ENCODE measurements at regions not wholly inside any gene's neighbourhood (a gene's known extent, or its start where the extent isn't known, plus 50 kb on each side); places are given as distances from the start of the nearest gene placed in this dataset.

GRCh38 chr12:42815068-42815467, 225.5 kb upstream of the PRICKLE1 start:
- intact Hi-C loops (cut with micrococcal nuclease), result no loop called here
- peaks cover 0 to 6% (median 2%) of the 10 kb centered on the region in 7 donors for H3K9me3 Mint-ChIP-seq
- no peak for DNase-seq

GRCh38 chr12:42812871-42813270, 223.3 kb upstream of the PRICKLE1 start:
- Histone ChIP-seq H3K27me3 (ENCODE audit: control insufficient read depth in 2 of 2, insufficient read depth in 2 of 2, low read length in 2 of 2) (no peaks in the 10 kb centered on the region), H3K9ac (ENCODE audit: insufficient read depth, low read length, poor library complexity, severe bottlenecking) (no peak overlapping the region), H2AFZ (ENCODE audit: insufficient read depth, low read depth, low read length, poor library complexity, severe bottlenecking) (no peak overlapping the region), H3K4me2 (replicated peaks; ENCODE audit: extremely low read depth, low read length, poor library complexity, severe bottlenecking) (no peak overlapping the region), H3K36me3 (replicated peaks in 1 of 2; ENCODE audit: control insufficient read depth in 1 of 2, insufficient read depth in 2 of 2, low read length in 2 of 2) (no peaks in the 10 kb centered on the region), H3K27ac (ENCODE audit: low read depth in 1 of 2, low read length in 2 of 2) (no peak overlapping the region), H3K4me1 (ENCODE audit: control insufficient read depth in 1 of 2, insufficient read depth in 2 of 2, low read length in 2 of 2) (no peaks in the 10 kb centered on the region), H3K79me2 (ENCODE audit: insufficient read depth, low read length) (no peaks in the 10 kb centered on the region), H3K4me3 (replicated peaks in 1 of 3; ENCODE audit: low read depth in 2 of 3, low read length in 3 of 3) (no peak overlapping the region), H3K9me3 (replicated peaks in 1 of 2; ENCODE audit: control insufficient read depth in 1 of 2, insufficient read depth in 1 of 2, low read length in 2 of 2) (no peaks in the 10 kb centered on the region), H4K20me1 (ENCODE audit: insufficient read depth, low read length) (no peaks in the 10 kb centered on the region)
- no peak overlapping the region for H3K4me3 Mint-ChIP-seq
- intact Hi-C loops (cut with micrococcal nuclease), result no loop called here
- peaks cover 0 to 4% (median 2%) of the 10 kb centered on the region in 7 donors for H3K9me3 Mint-ChIP-seq
- no peak overlapping the region for H3K27ac Mint-ChIP-seq
- DNase-seq, result no peak
- no peaks in the 10 kb centered on the region for H3K27me3 Mint-ChIP-seq (ENCODE audit: low read depth in 3 of 3)
- no peaks in the 10 kb centered on the region for H3K36me3 Mint-ChIP-seq
- no peaks in the 10 kb centered on the region for H3K4me1 Mint-ChIP-seq
- TF ChIP-seq, protein P1, sequence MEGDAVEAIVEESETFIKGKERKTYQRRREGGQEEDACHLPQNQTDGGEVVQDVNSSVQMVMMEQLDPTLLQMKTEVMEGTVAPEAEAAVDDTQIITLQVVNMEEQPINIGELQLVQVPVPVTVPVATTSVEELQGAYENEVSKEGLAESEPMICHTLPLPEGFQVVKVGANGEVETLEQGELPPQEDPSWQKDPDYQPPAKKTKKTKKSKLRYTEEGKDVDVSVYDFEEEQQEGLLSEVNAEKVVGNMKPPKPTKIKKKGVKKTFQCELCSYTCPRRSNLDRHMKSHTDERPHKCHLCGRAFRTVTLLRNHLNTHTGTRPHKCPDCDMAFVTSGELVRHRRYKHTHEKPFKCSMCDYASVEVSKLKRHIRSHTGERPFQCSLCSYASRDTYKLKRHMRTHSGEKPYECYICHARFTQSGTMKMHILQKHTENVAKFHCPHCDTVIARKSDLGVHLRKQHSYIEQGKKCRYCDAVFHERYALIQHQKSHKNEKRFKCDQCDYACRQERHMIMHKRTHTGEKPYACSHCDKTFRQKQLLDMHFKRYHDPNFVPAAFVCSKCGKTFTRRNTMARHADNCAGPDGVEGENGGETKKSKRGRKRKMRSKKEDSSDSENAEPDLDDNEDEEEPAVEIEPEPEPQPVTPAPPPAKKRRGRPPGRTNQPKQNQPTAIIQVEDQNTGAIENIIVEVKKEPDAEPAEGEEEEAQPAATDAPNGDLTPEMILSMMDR (IDR thresholded peaks at IDR 0.05), result no peak
- 100% methylated on average over 2 of the region's 3 CpGs for WGBS (ENCODE audit: insufficient coverage)

More at GRCh38 chr12:42815068-42815467, 225.5 kb upstream of the PRICKLE1 start:
- Histone ChIP-seq H3K27me3 (ENCODE audit: control insufficient read depth in 2 of 2, insufficient read depth in 2 of 2, low read length in 2 of 2) (no peaks in the 10 kb centered on the region), H3K4me1 (ENCODE audit: control insufficient read depth in 1 of 2, insufficient read depth in 2 of 2, low read length in 2 of 2) (no peaks in the 10 kb centered on the region), H3K4me2 (replicated peaks; ENCODE audit: extremely low read depth, low read length, poor library complexity, severe bottlenecking) (no peak overlapping the region), H2AFZ (ENCODE audit: insufficient read depth, low read depth, low read length, poor library complexity, severe bottlenecking) (no peak overlapping the region), H3K79me2 (ENCODE audit: insufficient read depth, low read length) (no peaks in the 10 kb centered on the region), H3K4me3 (replicated peaks in 1 of 3; ENCODE audit: low read depth in 2 of 3, low read length in 3 of 3) (no peak overlapping the region), H3K27ac (ENCODE audit: low read depth in 1 of 2, low read length in 2 of 2) (no peak overlapping the region), H3K36me3 (replicated peaks in 1 of 2; ENCODE audit: control insufficient read depth in 1 of 2, insufficient read depth in 2 of 2, low read length in 2 of 2) (no peaks in the 10 kb centered on the region), H3K9me3 (replicated peaks in 1 of 2; ENCODE audit: control insufficient read depth in 1 of 2, insufficient read depth in 1 of 2, low read length in 2 of 2) (no peaks in the 10 kb centered on the region), H4K20me1 (ENCODE audit: insufficient read depth, low read length) (no peaks in the 10 kb centered on the region), H3K9ac (ENCODE audit: insufficient read depth, low read length, poor library complexity, severe bottlenecking) (no peak overlapping the region)
- no peaks in the 10 kb centered on the region for H3K4me1 Mint-ChIP-seq
- WGBS (ENCODE audit: insufficient coverage), result 86% methylated on average over 2 of the region's 2 CpGs
- H3K36me3 Mint-ChIP-seq, result no peaks in the 10 kb centered on the region
- no peaks in the 10 kb centered on the region for H3K27me3 Mint-ChIP-seq (ENCODE audit: low read depth in 3 of 3)
- TF ChIP-seq, protein P1 (IDR thresholded peaks at IDR 0.05), result no peak
- H3K27ac Mint-ChIP-seq, result no peak overlapping the region
- H3K4me3 Mint-ChIP-seq, result no peak overlapping the region
